ENCODE measurements at regions not wholly inside any gene's neighbourhood (a gene's known extent, or its start where the extent isn't known, plus 50 kb on each side); places are given as distances from the start of the nearest gene placed in this dataset.

DNA sequence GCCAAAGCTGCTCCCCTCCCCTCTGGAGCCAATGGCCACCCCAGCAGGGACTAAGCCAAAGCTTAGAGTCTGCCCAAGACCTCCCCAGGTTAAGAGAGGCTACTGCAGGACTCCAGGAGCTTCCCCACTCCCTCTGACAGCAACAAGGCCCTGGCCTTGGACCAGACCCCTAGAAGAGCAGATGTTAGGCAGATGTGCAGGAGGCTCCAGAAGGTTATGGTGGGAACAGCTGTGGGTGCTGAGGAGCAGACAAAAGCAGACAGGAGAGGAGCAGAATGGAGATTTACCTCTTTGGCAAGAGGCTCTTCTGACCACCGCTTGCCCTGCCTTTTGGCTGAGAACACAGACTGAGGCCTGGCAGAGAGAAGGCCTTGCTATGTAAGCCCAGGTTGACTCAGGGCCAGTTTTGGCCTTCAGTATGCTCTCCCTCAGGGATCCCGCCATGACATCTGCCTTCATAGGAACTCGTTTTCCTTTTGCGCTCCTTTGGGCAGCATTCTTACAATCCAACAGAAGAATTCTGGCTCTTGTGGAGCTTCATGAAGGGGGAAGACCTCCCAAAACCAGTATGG lies 113.0 kb downstream of the RBFOX3 start:
- no TSS peak for BruUV-seq (replicated peaks)

DNA sequence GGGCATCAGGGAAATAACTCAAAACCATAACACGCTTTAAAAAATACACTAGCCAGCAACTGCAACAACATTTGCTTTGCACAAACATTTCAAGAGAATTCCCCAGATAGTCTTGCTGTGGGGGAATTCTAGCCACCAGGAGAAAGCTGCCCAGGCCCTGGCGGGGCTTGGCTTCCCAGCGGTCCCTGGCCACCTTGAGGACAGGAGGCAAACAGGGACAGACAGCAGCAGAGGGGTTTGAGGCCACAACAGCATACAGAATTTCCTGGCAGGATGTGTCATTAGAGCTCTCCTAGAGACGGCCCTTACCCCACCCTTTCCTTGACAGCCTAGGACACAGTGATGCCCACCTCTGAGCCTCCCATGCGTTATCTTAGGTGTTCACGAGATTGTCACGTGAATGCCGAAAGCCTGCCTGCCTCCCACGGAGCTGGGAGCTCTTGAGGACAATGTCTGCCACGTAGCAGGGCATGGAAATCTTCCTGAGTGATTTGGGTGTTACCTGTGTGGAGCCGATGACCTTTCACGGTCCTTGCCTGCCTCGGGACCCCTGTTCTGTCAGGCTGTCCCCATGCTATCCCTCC lies 114.3 kb downstream of the RBFOX3 start:
- ChIA-PET CTCF (no interaction called here), POLR2A (ENCODE audit: unreplicated experiment) (no interaction called here)
- H3K79me2 ChIP-seq (ENCODE audit: low read depth) = no peaks in the 10 kb centered on the region
- no peaks in the 10 kb centered on the region for H4K20me1 ChIP-seq (ENCODE audit: insufficient read depth)
- no peak overlapping the region for H3K4me2 ChIP-seq
- no peak overlapping the region for H3K4me3 ChIP-seq
- no peaks in the 10 kb centered on the region for H3K36me3 ChIP-seq (ENCODE audit: low read depth)
- no TSS peak for BruUV-seq (replicated peaks)
- TF ChIP-seq, protein P1, sequence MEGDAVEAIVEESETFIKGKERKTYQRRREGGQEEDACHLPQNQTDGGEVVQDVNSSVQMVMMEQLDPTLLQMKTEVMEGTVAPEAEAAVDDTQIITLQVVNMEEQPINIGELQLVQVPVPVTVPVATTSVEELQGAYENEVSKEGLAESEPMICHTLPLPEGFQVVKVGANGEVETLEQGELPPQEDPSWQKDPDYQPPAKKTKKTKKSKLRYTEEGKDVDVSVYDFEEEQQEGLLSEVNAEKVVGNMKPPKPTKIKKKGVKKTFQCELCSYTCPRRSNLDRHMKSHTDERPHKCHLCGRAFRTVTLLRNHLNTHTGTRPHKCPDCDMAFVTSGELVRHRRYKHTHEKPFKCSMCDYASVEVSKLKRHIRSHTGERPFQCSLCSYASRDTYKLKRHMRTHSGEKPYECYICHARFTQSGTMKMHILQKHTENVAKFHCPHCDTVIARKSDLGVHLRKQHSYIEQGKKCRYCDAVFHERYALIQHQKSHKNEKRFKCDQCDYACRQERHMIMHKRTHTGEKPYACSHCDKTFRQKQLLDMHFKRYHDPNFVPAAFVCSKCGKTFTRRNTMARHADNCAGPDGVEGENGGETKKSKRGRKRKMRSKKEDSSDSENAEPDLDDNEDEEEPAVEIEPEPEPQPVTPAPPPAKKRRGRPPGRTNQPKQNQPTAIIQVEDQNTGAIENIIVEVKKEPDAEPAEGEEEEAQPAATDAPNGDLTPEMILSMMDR (conservative IDR thresholded peaks at IDR 0.05) = no peak
- no peak for TF ChIP-seq EZH2 (IDR thresholded peaks at IDR 0.05; ENCODE audit: low read depth)
- no peaks in the 10 kb centered on the region for H3F3A ChIP-seq (ENCODE audit: insufficient read depth, low read depth)
- DNase-seq = no peak
- intact Hi-C loops (cut with micrococcal nuclease; ENCODE audit: unreplicated experiment) = no loop called here
- no peak overlapping the region for H2AFZ ChIP-seq
- no peaks in the 10 kb centered on the region for H3K9me2 ChIP-seq (ENCODE audit: insufficient read depth)
- no peaks in the 10 kb centered on the region for H3K9me3 ChIP-seq (ENCODE audit: insufficient read depth, low read depth)
- no peaks in the 10 kb centered on the region for H3K4me1 ChIP-seq (replicated peaks; ENCODE audit: insufficient read depth)
- no peak overlapping the region for H3K27ac ChIP-seq
- peaks cover 39% of the 10 kb centered on the region for H3K27me3 ChIP-seq (ENCODE audit: insufficient read depth, low read depth)

More for the DNA sequence above, 113.0 kb downstream of the RBFOX3 start:
- POLR2A ChIA-PET (ENCODE audit: unreplicated experiment) = no interaction called here
- no peaks in the 10 kb centered on the region for H3K36me3 ChIP-seq (ENCODE audit: low read depth)
- peaks cover 40% of the 10 kb centered on the region for H3K27me3 ChIP-seq (ENCODE audit: insufficient read depth, low read depth)
- H3K4me3 ChIP-seq = no peak overlapping the region
- H3K9me2 ChIP-seq (ENCODE audit: insufficient read depth) = no peaks in the 10 kb centered on the region
- TF ChIP-seq, protein P1 (conservative IDR thresholded peaks at IDR 0.05) = no peak
- no peak for TF ChIP-seq EZH2 (IDR thresholded peaks at IDR 0.05; ENCODE audit: low read depth)
- DNase-seq = no peak
- no peaks in the 10 kb centered on the region for H3K4me1 ChIP-seq (replicated peaks; ENCODE audit: insufficient read depth)
- no peak overlapping the region for H3K4me2 ChIP-seq
- no peaks in the 10 kb centered on the region for H3F3A ChIP-seq (ENCODE audit: insufficient read depth, low read depth)
- H3K79me2 ChIP-seq (ENCODE audit: low read depth) = no peaks in the 10 kb centered on the region
- H3K27ac ChIP-seq = no peak overlapping the region
- no peaks in the 10 kb centered on the region for H3K9me3 ChIP-seq (ENCODE audit: insufficient read depth, low read depth)
- CTCF ChIA-PET = no interaction called here
- no peak overlapping the region for H2AFZ ChIP-seq
- no peaks in the 10 kb centered on the region for H4K20me1 ChIP-seq (ENCODE audit: insufficient read depth)
- intact Hi-C loops (cut with micrococcal nuclease; ENCODE audit: unreplicated experiment) = no loop called here

DNA sequence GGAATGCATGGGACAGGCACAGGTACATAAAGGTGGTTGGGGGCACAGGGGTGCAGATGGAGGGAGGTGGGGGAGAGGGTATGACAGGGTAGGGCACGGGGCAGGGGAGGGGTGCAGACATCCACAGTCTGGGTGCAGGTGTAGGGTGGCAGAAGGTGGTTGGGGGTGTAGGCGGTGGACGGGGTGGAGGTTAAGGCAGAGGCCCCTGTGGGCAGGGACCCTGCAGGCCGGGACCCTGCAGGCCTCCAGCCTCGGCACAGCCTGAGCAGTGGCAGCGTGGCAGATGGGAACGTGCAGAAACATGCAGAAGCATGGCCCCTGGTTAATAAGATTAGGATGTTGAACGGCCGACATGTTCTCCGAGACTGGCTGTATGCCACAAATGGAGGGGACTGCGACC lies 115.2 kb downstream of the RBFOX3 start:
- no peaks in the 10 kb centered on the region for H3K36me3 ChIP-seq (ENCODE audit: low read depth)
- intact Hi-C loops (cut with micrococcal nuclease; ENCODE audit: unreplicated experiment) = no loop called here
- no peak overlapping the region for H3K4me3 ChIP-seq
- H3K9me3 ChIP-seq (ENCODE audit: insufficient read depth, low read depth) = no peaks in the 10 kb centered on the region
- no peaks in the 10 kb centered on the region for H3K9me2 ChIP-seq (ENCODE audit: insufficient read depth)
- no peaks in the 10 kb centered on the region for H3K4me1 ChIP-seq (replicated peaks; ENCODE audit: insufficient read depth)
- H3K27ac ChIP-seq = no peak overlapping the region
- ChIA-PET POLR2A (ENCODE audit: unreplicated experiment) (no interaction called here), CTCF (no interaction called here)
- no peaks in the 10 kb centered on the region for H4K20me1 ChIP-seq (ENCODE audit: insufficient read depth)
- H3F3A ChIP-seq (ENCODE audit: insufficient read depth, low read depth) = no peaks in the 10 kb centered on the region
- peaks cover 35% of the 10 kb centered on the region for H3K27me3 ChIP-seq (ENCODE audit: insufficient read depth, low read depth)
- BruUV-seq (replicated peaks) = no TSS peak
- no peak overlapping the region for H2AFZ ChIP-seq
- H3K79me2 ChIP-seq (ENCODE audit: low read depth) = no peaks in the 10 kb centered on the region
- no peak overlapping the region for H3K4me2 ChIP-seq
- DNase-seq = no peak
- no peak for TF ChIP-seq EZH2 (IDR thresholded peaks at IDR 0.05; ENCODE audit: low read depth)
- TF ChIP-seq, protein P1 (conservative IDR thresholded peaks at IDR 0.05) = no peak
